Osteocyte (in vitro differentiated cells): ENCODE measurements at regions not wholly inside any gene's neighbourhood (a gene's known extent, or its start where the extent isn't known, plus 50 kb on each side); places are given as distances from the start of the nearest gene placed in this dataset.

Source experiments
- DNase-seq: peaks from one replicate; pipeline ENCODE4 v3.0.0; 2021; ENCODE audit warnings: mixed read lengths; ENCODE audit not compliant: unreplicated experiment; ENCODE audit errors: extremely low spot score
- H3K27ac Mint-ChIP-seq: one replicate; pipeline ENCODE4 v1.8.0; 2021; ENCODE audit warnings: mild to moderate bottlenecking, mixed read lengths; ENCODE audit not compliant: unreplicated experiment
- H3K27me3 Mint-ChIP-seq: one replicate; pipeline ENCODE4 v1.8.0; 2021; ENCODE audit warnings: mixed read lengths; ENCODE audit not compliant: unreplicated experiment
- H3K36me3 Mint-ChIP-seq: one replicate; pipeline ENCODE4 v1.8.0; 2021; ENCODE audit warnings: mixed read lengths; ENCODE audit not compliant: unreplicated experiment
- H3K4me1 Mint-ChIP-seq: one replicate; pipeline ENCODE4 v1.8.0; 2021; ENCODE audit warnings: mixed read lengths; ENCODE audit not compliant: unreplicated experiment
- H3K4me3 Mint-ChIP-seq: one replicate; pipeline ENCODE4 v1.8.0; 2021; ENCODE audit warnings: mild to moderate bottlenecking, moderate library complexity, mixed read lengths; ENCODE audit not compliant: unreplicated experiment
- H3K9me3 Mint-ChIP-seq: one replicate; pipeline ENCODE4 v1.8.0; 2021; ENCODE audit warnings: mixed read lengths; ENCODE audit not compliant: unreplicated experiment
- CTCF ChIP-seq: fragments of 200-600 bp; sonication (generic); IDR thresholded peaks from 2 replicates; pipeline ENCODE4 v1.5.0; 2021; ENCODE audit warnings: antibody characterized with exemption, mild to moderate bottlenecking, moderate library complexity

- Mint-ChIP-seq H3K9me3 (no peaks in the 10 kb centered on the region), H3K4me3 (no peak overlapping the region), H3K36me3 (no peaks in the 10 kb centered on the region), H3K27ac (no peak overlapping the region), H3K4me1 (no peaks in the 10 kb centered on the region), H3K27me3 (no peaks in the 10 kb centered on the region)
- TF ChIP-seq CTCF = no peak
- DNase-seq = no peak
These were observed 229.6 kb downstream of the KLF12 start for GRCh38 chr13:73904625-73905024.

GRCh38 chr13:73903561-73903960, 230.6 kb downstream of the KLF12 start:
- TF ChIP-seq CTCF = no peak
- no peaks in the 10 kb centered on the region for H3K9me3 Mint-ChIP-seq
- no peak overlapping the region for H3K27ac Mint-ChIP-seq
- H3K4me3 Mint-ChIP-seq = no peak overlapping the region
- no peak for DNase-seq
- H3K4me1 Mint-ChIP-seq = peaks cover 1% of the 10 kb centered on the region
- no peaks in the 10 kb centered on the region for H3K36me3 Mint-ChIP-seq
- no peaks in the 10 kb centered on the region for H3K27me3 Mint-ChIP-seq

- no peak for DNase-seq
- H3K36me3 Mint-ChIP-seq = no peaks in the 10 kb centered on the region
- no peak overlapping the region for H3K27ac Mint-ChIP-seq
- no peak overlapping the region for H3K4me3 Mint-ChIP-seq
- no peaks in the 10 kb centered on the region for H3K27me3 Mint-ChIP-seq
- H3K4me1 Mint-ChIP-seq = peaks cover 3% of the 10 kb centered on the region
- TF ChIP-seq CTCF = no peak
- no peaks in the 10 kb centered on the region for H3K9me3 Mint-ChIP-seq
These were observed 231.4 kb downstream of the KLF12 start for GRCh38 chr13:73902847-73903246.

- H3K4me3 Mint-ChIP-seq = no peak overlapping the region
- no peak for DNase-seq
- H3K4me1 Mint-ChIP-seq = peaks cover 3% of the 10 kb centered on the region
- no peaks in the 10 kb centered on the region for H3K27me3 Mint-ChIP-seq
- no peaks in the 10 kb centered on the region for H3K9me3 Mint-ChIP-seq
- no peaks in the 10 kb centered on the region for H3K36me3 Mint-ChIP-seq
- no peak overlapping the region for H3K27ac Mint-ChIP-seq
- TF ChIP-seq CTCF = no peak
These were observed 231.9 kb downstream of the KLF12 start for GRCh38 chr13:73902296-73902695.

GRCh38 chr13:73901324-73902068, 232.7 kb downstream of the KLF12 start:
- H3K4me3 Mint-ChIP-seq = no peak overlapping the region
- H3K27me3 Mint-ChIP-seq = no peaks in the 10 kb centered on the region
- TF ChIP-seq CTCF = no peak
- peaks cover 3% of the 10 kb centered on the region for H3K4me1 Mint-ChIP-seq
- H3K27ac Mint-ChIP-seq = no peak overlapping the region
- DNase-seq = no peak
- no peaks in the 10 kb centered on the region for H3K9me3 Mint-ChIP-seq
- no peaks in the 10 kb centered on the region for H3K36me3 Mint-ChIP-seq
